Naive thymus-derived CD4-positive, alpha-beta T cell (primary cell): ENCODE measurements at regions not wholly inside any gene's neighbourhood (a gene's known extent, or its start where the extent isn't known, plus 50 kb on each side); places are given as distances from the start of the nearest gene placed in this dataset.

ENCODE experiments used
- ATAC-seq: fragments of 150-1000 bp; cut with Tn5 transposase; 2 replicates; pipeline ENCODE4 v1.10.0; 2021; ENCODE audit warnings: mild to moderate bottlenecking, moderate library complexity
- CTCF ChIA-PET: fragments of 350-600 bp; sonication (Branson Sonifier 250); formaldehyde crosslinking; loops from one replicate; lab custom pipeline; 2021; ENCODE audit warnings: antibody characterized with exemption; lab: Charles Lee
- POLR2A ChIA-PET: fragments of 350-600 bp; sonication (Branson Sonifier 250); formaldehyde crosslinking; loops from one replicate; lab custom pipeline; 2021; ENCODE audit warnings: antibody characterized with exemption, inconsistent platforms; lab: Charles Lee
- DNase-seq, 9 donors: peaks; one replicate each; pipeline versions ENCODE4 v3.0.0 to v3.0.0-alpha.2; 2020 to 2022; ENCODE audit warnings: mixed read lengths in 1 of 9
- H3K27ac ChIP-seq: one replicate; pipeline ENCODE4 v1.7.0; 2013; ENCODE audit warnings: mild to moderate bottlenecking, low read depth, low read length, moderate library complexity
- H3K27me3 ChIP-seq, 2 donors: one replicate each; pipeline ENCODE4 v1.7.0; 2013; ENCODE audit warnings: low read length in 2 of 2, mild to moderate bottlenecking in 2 of 2, moderate library complexity in 2 of 2; ENCODE audit not compliant: control insufficient read depth in 2 of 2, insufficient read depth in 2 of 2
- H3K36me3 ChIP-seq, 3 experiments: 1 replicate in 2 of 3; 2 replicates in 1 of 3; pipeline ENCODE4 v1.7.0; 2013; ENCODE audit warnings: low read length in 3 of 3, mild to moderate bottlenecking in 3 of 3, moderate library complexity in 1 of 3; ENCODE audit not compliant: insufficient read depth in 3 of 3, control insufficient read depth in 2 of 3
- H3K4me1 ChIP-seq, 2 donors: one replicate each; pipeline ENCODE4 v1.7.0; 2013; ENCODE audit warnings: low read length in 2 of 2, mild to moderate bottlenecking in 2 of 2, moderate library complexity in 1 of 2; ENCODE audit not compliant: control insufficient read depth in 2 of 2, insufficient read depth in 2 of 2
- H3K4me3 ChIP-seq: 2 replicates; pipeline ENCODE4 v1.7.0; 2013; ENCODE audit warnings: mild to moderate bottlenecking, low read length
- H3K9me3 ChIP-seq, 3 experiments: 1 replicate in 2 of 3; 2 replicates in 1 of 3; pipeline ENCODE4 v1.7.0; 2013; ENCODE audit warnings: low read length in 3 of 3; ENCODE audit not compliant: control insufficient read depth in 2 of 3
- H3K27ac Mint-ChIP-seq, 9 donors: one replicate each; pipeline ENCODE4 v1.8.0; 2020 to 2022; ENCODE audit warnings: mixed read lengths in 9 of 9, mild to moderate bottlenecking in 8 of 9, moderate library complexity in 5 of 9, inconsistent platforms in 2 of 9
- H3K27me3 Mint-ChIP-seq, 5 donors: one replicate each; pipeline ENCODE4 v1.8.0; 2021 to 2022; ENCODE audit warnings: mixed read lengths in 5 of 5, mild to moderate bottlenecking in 1 of 5
- H3K36me3 Mint-ChIP-seq, 5 donors: one replicate each; pipeline ENCODE4 v1.8.0; 2020 to 2022; ENCODE audit warnings: mixed read lengths in 5 of 5, mild to moderate bottlenecking in 3 of 5, inconsistent platforms in 1 of 5
- H3K4me1 Mint-ChIP-seq, 7 donors: one replicate each; pipeline ENCODE4 v1.8.0; 2020 to 2022; ENCODE audit warnings: mixed read lengths in 7 of 7, mild to moderate bottlenecking in 3 of 7, inconsistent platforms in 1 of 7
- H3K4me3 Mint-ChIP-seq, 10 donors: one replicate each; pipeline ENCODE4 v1.8.0; 2020 to 2022; ENCODE audit warnings: mild to moderate bottlenecking in 10 of 10, mixed read lengths in 10 of 10, moderate library complexity in 6 of 10, inconsistent platforms in 2 of 10
- H3K9me3 Mint-ChIP-seq, 11 donors: one replicate each; pipeline ENCODE4 v1.8.0; 2020 to 2022; ENCODE audit warnings: mixed read lengths in 11 of 11, mild to moderate bottlenecking in 4 of 11, inconsistent platforms in 1 of 11, moderate library complexity in 1 of 11
- intact Hi-C, 2 donors: fragments of 100-400 bp; cut with micrococcal nuclease; formaldehyde crosslinking; loops; one replicate each; pipeline ENCODE4 v1.15.1; 2023

- H3K36me3 ChIP-seq, result no peaks in the 10 kb centered on the region
- H3K4me1 ChIP-seq, result no peaks in the 10 kb centered on the region
- Mint-ChIP-seq H3K9me3 (peaks cover 0 to 4% (median 0%) of the 10 kb centered on the region in 11 donors), H3K36me3 (peaks cover 0 to 9% (median 0%) of the 10 kb centered on the region in 5 donors), H3K4me3 (no peak overlapping the region), H3K4me1 (peaks cover 0 to 4% (median 0%) of the 10 kb centered on the region in 7 donors), H3K27ac (no peak overlapping the region), H3K27me3 (peaks cover 0 to 35% (median 17%) of the 10 kb centered on the region in 5 donors)
- ChIA-PET POLR2A (no interaction called here), CTCF (no interaction called here)
- no peaks in the 10 kb centered on the region for H3K9me3 ChIP-seq
- intact Hi-C loops, result no loop called here
- DNase-seq (no peak), ATAC-seq (no peak)
- H3K27ac ChIP-seq, result no peak overlapping the region
- H3K4me3 ChIP-seq, result no peak overlapping the region
- no peaks in the 10 kb centered on the region for H3K27me3 ChIP-seq
Measured at GRCh38 chr13:23086968-23087623, 93.7 kb upstream of the SGCG start.

DNA sequence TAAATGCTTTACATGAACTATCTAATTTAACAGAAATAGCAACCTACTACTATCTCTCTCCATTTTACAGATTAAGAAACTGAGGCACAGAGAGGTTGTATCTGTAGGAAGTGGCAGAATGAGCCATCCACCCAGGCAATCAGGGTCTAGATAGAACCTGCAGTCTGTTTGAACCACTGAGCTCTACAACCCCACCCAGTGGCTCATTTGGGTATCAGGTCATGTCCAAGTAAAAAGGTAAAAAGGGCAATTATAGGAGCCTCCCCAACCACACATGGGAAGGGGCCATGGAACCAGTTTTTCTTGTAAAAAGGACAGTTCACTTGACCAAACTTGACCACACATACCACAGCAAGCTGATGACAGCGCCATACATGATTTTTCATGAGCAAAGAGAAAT is 92.9 kb upstream of the SGCG start:
- Histone ChIP-seq H3K27ac (no peak overlapping the region), H3K36me3 (no peaks in the 10 kb centered on the region), H3K9me3 (no peaks in the 10 kb centered on the region), H3K4me3 (no peak overlapping the region), H3K27me3 (no peaks in the 10 kb centered on the region), H3K4me1 (no peaks in the 10 kb centered on the region)
- no peak for ATAC-seq
- POLR2A ChIA-PET, result no interaction called here
- CTCF ChIA-PET, result no interaction called here
- no peak for DNase-seq
- peaks cover 0 to 5% (median 0%) of the 10 kb centered on the region in 11 donors for H3K9me3 Mint-ChIP-seq
- H3K27me3 Mint-ChIP-seq, result peaks cover 0 to 35% (median 23%) of the 10 kb centered on the region in 5 donors
- peaks cover 0 to 4% (median 0%) of the 10 kb centered on the region in 7 donors for H3K4me1 Mint-ChIP-seq
- H3K36me3 Mint-ChIP-seq, result peaks cover 0 to 9% (median 0%) of the 10 kb centered on the region in 5 donors
- H3K4me3 Mint-ChIP-seq, result no peak overlapping the region
- no peak overlapping the region for H3K27ac Mint-ChIP-seq
- intact Hi-C loops, result no loop called here

DNA sequence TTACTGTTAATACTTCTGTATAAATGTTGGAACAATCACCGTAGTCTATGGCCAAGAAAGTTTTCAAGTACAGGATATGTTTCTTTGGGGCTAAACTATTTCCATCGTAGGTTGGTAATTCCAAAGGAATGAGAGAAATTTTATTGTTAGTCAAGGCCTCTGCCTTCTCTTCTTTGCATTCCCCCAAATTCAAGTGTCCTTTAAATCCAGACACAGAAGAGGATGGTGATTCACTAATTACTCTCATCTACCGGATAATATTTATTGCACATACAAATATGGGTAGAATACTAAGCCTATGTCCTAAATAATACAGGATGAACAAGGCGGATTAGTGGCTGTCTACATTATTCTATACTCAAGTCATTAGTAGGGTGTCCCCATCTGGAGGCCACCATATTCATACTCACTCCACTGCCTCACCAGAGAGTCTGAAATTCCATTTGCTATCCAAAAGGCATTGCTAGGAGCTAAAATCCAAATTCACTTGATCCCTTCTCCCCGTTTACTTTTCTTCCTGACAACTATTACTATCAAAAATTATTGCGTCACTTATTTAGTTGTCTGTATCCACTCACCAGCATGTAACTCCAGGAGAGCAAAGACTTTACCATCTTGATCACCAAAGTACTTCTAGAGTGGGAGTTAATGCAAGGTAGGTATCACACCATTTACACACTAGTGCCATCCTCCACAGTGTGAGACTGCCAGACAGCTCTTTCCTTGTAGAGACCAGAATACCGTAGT is 82.4 kb upstream of the SGCG start:
- no peak for ATAC-seq
- H3K27ac Mint-ChIP-seq, result no peak overlapping the region
- no peak overlapping the region for H3K27ac ChIP-seq
- peaks cover 0 to 3% (median 0%) of the 10 kb centered on the region in 3 experiments for H3K9me3 ChIP-seq
- peaks cover 0 to 6% (median 3%) of the 10 kb centered on the region in 11 donors for H3K9me3 Mint-ChIP-seq
- H3K4me1 Mint-ChIP-seq, result no peaks in the 10 kb centered on the region
- no peaks in the 10 kb centered on the region for H3K27me3 ChIP-seq
- intact Hi-C loops, result no loop called here
- H3K27me3 Mint-ChIP-seq, result peaks cover 0 to 21% (median 10%) of the 10 kb centered on the region in 5 donors
- POLR2A ChIA-PET, result no interaction called here
- no peaks in the 10 kb centered on the region for H3K36me3 ChIP-seq
- H3K4me3 Mint-ChIP-seq, result no peak overlapping the region
- H3K4me3 ChIP-seq, result no peak overlapping the region
- no peaks in the 10 kb centered on the region for H3K36me3 Mint-ChIP-seq
- CTCF ChIA-PET, result no interaction called here
- no peak for DNase-seq
- no peaks in the 10 kb centered on the region for H3K4me1 ChIP-seq

- ATAC-seq, result no peak
- H3K27ac Mint-ChIP-seq, result no peak overlapping the region
- intact Hi-C loops, result no loop called here
- Histone ChIP-seq H3K9me3 (peaks cover 0 to 3% (median 0%) of the 10 kb centered on the region in 3 experiments), H3K4me1 (no peaks in the 10 kb centered on the region), H3K36me3 (no peaks in the 10 kb centered on the region), H3K27me3 (no peaks in the 10 kb centered on the region), H3K4me3 (no peak overlapping the region), H3K27ac (no peak overlapping the region)
- CTCF ChIA-PET, result no interaction called here
- no peak overlapping the region for H3K4me3 Mint-ChIP-seq
- POLR2A ChIA-PET, result no interaction called here
- H3K27me3 Mint-ChIP-seq, result peaks cover 0 to 23% (median 3%) of the 10 kb centered on the region in 5 donors
- H3K9me3 Mint-ChIP-seq, result peaks cover 0 to 8% (median 3%) of the 10 kb centered on the region in 11 donors
- H3K4me1 Mint-ChIP-seq, result no peaks in the 10 kb centered on the region
- DNase-seq, result no peak
- no peaks in the 10 kb centered on the region for H3K36me3 Mint-ChIP-seq
Measured at GRCh38 chr13:23105051-23105450, 75.7 kb upstream of the SGCG start.

DNA sequence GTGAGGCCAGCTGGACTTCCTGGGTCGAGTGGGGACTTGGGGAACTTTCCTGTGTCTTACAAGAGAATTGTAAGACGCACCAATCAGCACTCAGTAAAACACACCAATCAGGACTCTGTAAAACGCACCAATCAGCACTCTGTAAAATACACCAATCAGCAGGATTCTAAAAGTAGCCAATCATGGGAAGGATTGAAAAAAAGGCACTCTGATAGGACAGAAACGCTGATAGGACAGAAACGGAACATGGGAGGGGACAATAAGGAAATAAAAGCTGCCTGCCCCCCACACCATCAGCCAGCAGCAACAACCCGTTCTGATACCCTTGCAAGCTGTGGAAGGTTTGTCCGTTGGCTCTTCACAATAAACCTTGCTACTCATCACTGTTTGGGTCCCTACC is 73.1 kb upstream of the SGCG start:
- no peak overlapping the region for H3K27ac ChIP-seq
- H3K4me1 ChIP-seq, result no peaks in the 10 kb centered on the region
- H3K27me3 ChIP-seq, result no peaks in the 10 kb centered on the region
- no peaks in the 10 kb centered on the region for H3K36me3 ChIP-seq
- DNase-seq (no peak), ATAC-seq (no peak)
- H3K9me3 ChIP-seq, result no peaks in the 10 kb centered on the region
- no peak overlapping the region for H3K4me3 ChIP-seq
- intact Hi-C loops, result no loop called here
- CTCF ChIA-PET, result no interaction called here
- no peak overlapping the region for H3K27ac Mint-ChIP-seq
- H3K4me3 Mint-ChIP-seq, result no peak overlapping the region
- no peaks in the 10 kb centered on the region for H3K4me1 Mint-ChIP-seq
- H3K9me3 Mint-ChIP-seq, result peaks cover 0 to 5% (median 0%) of the 10 kb centered on the region in 11 donors
- H3K27me3 Mint-ChIP-seq, result peaks cover 0 to 29% (median 0%) of the 10 kb centered on the region in 5 donors
- POLR2A ChIA-PET, result no interaction called here
- H3K36me3 Mint-ChIP-seq, result no peaks in the 10 kb centered on the region

DNA sequence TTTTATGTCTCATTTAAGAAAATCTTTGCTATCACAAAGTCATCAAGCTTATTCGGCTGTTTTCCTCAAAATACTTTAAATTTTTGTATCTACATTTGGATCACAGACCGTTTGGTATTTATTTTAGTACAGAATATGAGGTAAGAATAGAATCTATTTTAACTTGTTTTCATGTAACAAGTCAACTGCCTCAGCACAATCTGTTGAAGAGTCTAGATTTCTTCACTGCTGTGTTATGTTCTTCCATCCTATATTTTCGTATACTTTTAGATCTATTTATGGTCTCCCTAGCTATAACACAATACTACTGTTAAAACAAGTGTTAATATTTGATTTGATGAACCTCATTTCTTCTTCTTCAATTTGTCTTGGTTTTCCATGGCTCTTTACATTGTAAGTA is 61.6 kb upstream of the SGCG start:
- Mint-ChIP-seq H3K27me3 (peaks cover 0 to 18% (median 4%) of the 10 kb centered on the region in 5 donors), H3K4me1 (no peaks in the 10 kb centered on the region), H3K9me3 (peaks cover 0 to 19% (median 5%) of the 10 kb centered on the region in 11 donors), H3K36me3 (peaks cover 0 to 5% (median 0%) of the 10 kb centered on the region in 5 donors), H3K4me3 (no peak overlapping the region), H3K27ac (no peak overlapping the region)
- no peak overlapping the region for H3K4me3 ChIP-seq
- CTCF ChIA-PET, result no interaction called here
- DNase-seq, result no peak
- intact Hi-C loops, result no loop called here
- no peaks in the 10 kb centered on the region for H3K9me3 ChIP-seq
- H3K36me3 ChIP-seq, result no peaks in the 10 kb centered on the region
- H3K27ac ChIP-seq, result no peak overlapping the region
- ATAC-seq, result no peak
- no peaks in the 10 kb centered on the region for H3K4me1 ChIP-seq
- POLR2A ChIA-PET, result no interaction called here
- no peaks in the 10 kb centered on the region for H3K27me3 ChIP-seq
